ENCODE measurements at regions not wholly inside any gene's neighbourhood (a gene's known extent, or its start where the extent isn't known, plus 50 kb on each side); places are given as distances from the start of the nearest gene placed in this dataset.

- Histone ChIP-seq H3K9me1 (replicated peaks; ENCODE audit: control insufficient read depth, extremely low read depth, insufficient read depth, low read length) (no peaks in the 10 kb centered on the region), H3K4me3 (replicated peaks in 1 of 3; ENCODE audit: insufficient read depth in 1 of 3, low read depth in 1 of 3, low read length in 3 of 3) (no peak overlapping the region), H3K27ac (ENCODE audit: insufficient read depth, low read depth, low read length) (no peak overlapping the region), H4K20me1 (replicated peaks; ENCODE audit: control insufficient read depth, extremely low read depth, insufficient read depth, low read length) (no peaks in the 10 kb centered on the region), H3K79me2 (ENCODE audit: control insufficient read depth, insufficient read depth, low read length) (no peaks in the 10 kb centered on the region), H3K4me1 (ENCODE audit: control insufficient read depth, extremely low read depth, insufficient read depth, low read length) (no peaks in the 10 kb centered on the region), H3K27me3 (ENCODE audit: control insufficient read depth in 2 of 2, insufficient read depth in 2 of 2, low read length in 2 of 2) (peaks cover 2 to 3% of the 10 kb centered on the region in 2 experiments), H3K4me2 (ENCODE audit: insufficient read depth, low read length) (no peak overlapping the region), H3K9me3 (replicated peaks; ENCODE audit: control insufficient read depth, insufficient read depth, low read length) (no peaks in the 10 kb centered on the region), H3K36me3 (ENCODE audit: control insufficient read depth in 2 of 2, extremely low read depth in 1 of 2, insufficient read depth in 2 of 2, low read length in 2 of 2) (no peaks in the 10 kb centered on the region), H3K9ac (replicated peaks; ENCODE audit: extremely low read depth, insufficient read depth, low read length) (no peak overlapping the region), H2AFZ (ENCODE audit: low read depth, low read length) (no peak overlapping the region)
- dilution Hi-C loops (cut with MboI; ENCODE audit: extremely low pct_ligation_motif_present, low sequenced_read_pairs) (no loop called here), intact Hi-C loops (cut with micrococcal nuclease) (no loop called here)
- CTCF ChIA-PET: interaction anchor here (1.1 kb wide), 1 partner anchor 19 kb away, joined by 3 read pairs; no protein-coding TSS in a partner anchor
- DNase-seq (ENCODE audit: low read depth, low spot score) (no peak), FAIRE-seq (no peak)
- no TSS peak for BruUV-seq (replicated peaks)
- POLR2A ChIA-PET: no interaction called here
- TF ChIP-seq GATA2 (IDR thresholded peaks at IDR 0.05; ENCODE audit: insufficient read depth, insufficient read length, low read depth, low read length) (no peak), POLR2A (IDR thresholded peaks at IDR 0.05; ENCODE audit: low read depth, low read length) (no peak), POLR2AphosphoS5 (IDR thresholded peaks at IDR 0.05; ENCODE audit: insufficient read depth, low read depth, low read length) (no peak)
These were observed 284.8 kb upstream of the DMRT1 start for GRCh38 chr9:556675-557074.

DNA sequence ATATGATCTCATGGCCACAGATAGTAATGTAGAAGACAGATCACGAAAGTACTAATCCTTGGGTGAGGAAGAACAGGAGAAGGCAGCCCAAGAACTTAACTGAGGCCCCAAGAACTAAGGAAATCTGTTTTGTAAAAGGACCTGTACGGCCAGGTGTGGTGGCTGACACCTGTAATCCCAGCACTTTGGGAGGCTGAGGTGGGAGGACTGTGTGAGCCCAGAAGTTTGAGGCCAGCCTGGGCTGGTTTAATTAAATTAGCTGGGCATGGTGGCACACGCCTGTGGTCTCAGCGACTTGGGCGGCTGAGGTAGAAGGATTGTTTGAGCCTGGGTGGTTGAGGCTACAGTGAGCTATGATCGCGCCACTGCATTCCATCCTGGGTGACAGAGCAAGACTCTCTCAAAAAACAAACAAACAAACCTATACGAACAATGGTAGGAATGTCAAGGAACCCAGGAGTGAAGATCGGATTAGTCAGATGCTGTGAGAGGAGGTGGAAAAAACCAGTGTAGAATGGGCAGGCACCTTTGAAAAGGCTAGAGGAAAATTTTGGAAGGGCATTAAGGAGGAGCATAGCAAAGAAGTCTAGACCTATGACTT is 283.8 kb upstream of the DMRT1 start:
- dilution Hi-C loops (cut with MboI; ENCODE audit: extremely low pct_ligation_motif_present, low sequenced_read_pairs) (no loop called here), intact Hi-C loops (cut with micrococcal nuclease) (no loop called here)
- Histone ChIP-seq H4K20me1 (replicated peaks; ENCODE audit: control insufficient read depth, extremely low read depth, insufficient read depth, low read length) (no peaks in the 10 kb centered on the region), H3K9ac (replicated peaks; ENCODE audit: extremely low read depth, insufficient read depth, low read length) (no peak overlapping the region), H3K4me3 (replicated peaks in 1 of 3; ENCODE audit: insufficient read depth in 1 of 3, low read depth in 1 of 3, low read length in 3 of 3) (no peak overlapping the region), H3K27me3 (ENCODE audit: control insufficient read depth in 2 of 2, insufficient read depth in 2 of 2, low read length in 2 of 2) (peaks cover 2 to 3% of the 10 kb centered on the region in 2 experiments), H3K36me3 (ENCODE audit: control insufficient read depth in 2 of 2, extremely low read depth in 1 of 2, insufficient read depth in 2 of 2, low read length in 2 of 2) (no peaks in the 10 kb centered on the region), H2AFZ (ENCODE audit: low read depth, low read length) (no peak overlapping the region), H3K9me1 (replicated peaks; ENCODE audit: control insufficient read depth, extremely low read depth, insufficient read depth, low read length) (no peaks in the 10 kb centered on the region), H3K4me2 (ENCODE audit: insufficient read depth, low read length) (no peak overlapping the region), H3K27ac (ENCODE audit: insufficient read depth, low read depth, low read length) (no peak overlapping the region), H3K79me2 (ENCODE audit: control insufficient read depth, insufficient read depth, low read length) (no peaks in the 10 kb centered on the region), H3K9me3 (replicated peaks; ENCODE audit: control insufficient read depth, insufficient read depth, low read length) (no peaks in the 10 kb centered on the region), H3K4me1 (ENCODE audit: control insufficient read depth, extremely low read depth, insufficient read depth, low read length) (no peaks in the 10 kb centered on the region)
- FAIRE-seq (no peak), DNase-seq (ENCODE audit: low read depth, low spot score) (no peak)
- ChIA-PET CTCF (no interaction called here), POLR2A (no interaction called here)
- no peak for TF ChIP-seq FOS (IDR thresholded peaks at IDR 0.05; ENCODE audit: borderline replicate concordance, insufficient read depth, low read length)
- TF ChIP-seq, protein P1, sequence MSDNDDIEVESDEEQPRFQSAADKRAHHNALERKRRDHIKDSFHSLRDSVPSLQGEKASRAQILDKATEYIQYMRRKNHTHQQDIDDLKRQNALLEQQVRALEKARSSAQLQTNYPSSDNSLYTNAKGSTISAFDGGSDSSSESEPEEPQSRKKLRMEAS (IDR thresholded peaks at IDR 0.05; ENCODE audit: insufficient read depth, insufficient read length): no peak
- no peak for TF ChIP-seq GATA2 (IDR thresholded peaks at IDR 0.05; ENCODE audit: insufficient read depth, insufficient read length, low read depth, low read length)
- no peak for TF ChIP-seq JUN (IDR thresholded peaks at IDR 0.05; ENCODE audit: borderline replicate concordance, insufficient read depth, insufficient read length, low read depth)
- no peak for TF ChIP-seq MYC (IDR thresholded peaks at IDR 0.05; ENCODE audit: low read depth, low read length)
- TF ChIP-seq POLR2A (IDR thresholded peaks at IDR 0.05; ENCODE audit: low read depth, low read length): no peak
- TF ChIP-seq CTCF (IDR thresholded peaks at IDR 0.05; ENCODE audit: extremely low read depth in 1 of 2, insufficient read depth in 1 of 2, low read depth in 1 of 2, low read length in 2 of 2): no peak
- TF ChIP-seq POLR2AphosphoS5 (IDR thresholded peaks at IDR 0.05; ENCODE audit: insufficient read depth, low read depth, low read length): no peak
- no peak for TF ChIP-seq EZH2 (IDR thresholded peaks at IDR 0.05; ENCODE audit: borderline replicate concordance, low read depth, low read length, severe bottlenecking)
- BruUV-seq (replicated peaks): no TSS peak

All from endothelial cell of umbilical vein (primary cell).